HL-60 (cell line): ENCODE measurements at regions not wholly inside any gene's neighbourhood (a gene's known extent, or its start where the extent isn't known, plus 50 kb on each side); places are given as distances from the start of the nearest gene placed in this dataset.

Source experiments
- DNase-seq, 2 experiments: peaks; one replicate each; pipeline ENCODE4 v3.0.0-alpha.2; 2010 to 2020; ENCODE audit warnings: low read depth in 1 of 2, low spot score in 1 of 2
- H3K27ac ChIP-seq: fragments of 250-450 bp; sonication (Bioruptor Pico); replicated peaks from 2 replicates; pipeline ENCODE4 v1.5.1; 2020; ENCODE audit warnings: mild to moderate bottlenecking, moderate library complexity
- H3K27me3 ChIP-seq: fragments of 250-450 bp; sonication (Bioruptor Pico); 2 replicates; pipeline ENCODE4 v1.5.1; 2021; ENCODE audit warnings: mild to moderate bottlenecking, moderate library complexity; ENCODE audit not compliant: insufficient read depth, poor library complexity, severe bottlenecking
- H3K4me3 ChIP-seq: replicated peaks from 2 replicates; pipeline ENCODE4 v1.5.1; 2011; ENCODE audit warnings: mild to moderate bottlenecking, control low read depth, low read length; ENCODE audit not compliant: insufficient read depth
- CTCF ChIP-seq: IDR thresholded peaks from one replicate; pipeline ENCODE4 v1.5.1; 2011; ENCODE audit warnings: low read length, control low read depth, inconsistent platforms; ENCODE audit not compliant: insufficient read depth
- GABPA ChIP-seq: IDR thresholded peaks from 2 replicates; pipeline ENCODE4 v1.6.1; 2012; ENCODE audit warnings: low read depth
- POLR2AphosphoS5 ChIP-seq: IDR thresholded peaks from 2 replicates; pipeline ENCODE4 v1.6.1; 2012; ENCODE audit warnings: low read depth
- REST ChIP-seq: IDR thresholded peaks from 2 replicates; pipeline ENCODE4 v1.6.1; 2012; ENCODE audit warnings: low read depth; ENCODE audit not compliant: insufficient replicate concordance
- SPI1 ChIP-seq: IDR thresholded peaks from 2 replicates; pipeline ENCODE4 v1.6.1; 2012; ENCODE audit warnings: low read depth, mild to moderate bottlenecking, borderline replicate concordance

- H3K27ac ChIP-seq: no peak overlapping the region
- no peaks in the 10 kb centered on the region for H3K27me3 ChIP-seq
- no peak overlapping the region for H3K4me3 ChIP-seq
- no peak for TF ChIP-seq SPI1
- no peak for TF ChIP-seq REST
- no peak for TF ChIP-seq POLR2AphosphoS5
- no peak for TF ChIP-seq GABPA
- no peak for TF ChIP-seq CTCF
- no peak for DNase-seq
Measured at GRCh38 chr7:42414941-42415505, 178.0 kb upstream of the GLI3 start.

- no peak for DNase-seq
- Histone ChIP-seq H3K4me3 (no peak overlapping the region), H3K27me3 (no peaks in the 10 kb centered on the region), H3K27ac (no peak overlapping the region)
- no peak for TF ChIP-seq REST
- TF ChIP-seq SPI1: no peak
- no peak for TF ChIP-seq POLR2AphosphoS5
- no peak for TF ChIP-seq CTCF
- no peak for TF ChIP-seq GABPA
Measured at GRCh38 chr7:42414028-42414427, 177.0 kb upstream of the GLI3 start.

- Histone ChIP-seq H3K27ac (no peak overlapping the region), H3K4me3 (no peak overlapping the region), H3K27me3 (no peaks in the 10 kb centered on the region)
- no peak for TF ChIP-seq SPI1
- no peak for TF ChIP-seq REST
- no peak for TF ChIP-seq CTCF
- no peak for TF ChIP-seq GABPA
- no peak for TF ChIP-seq POLR2AphosphoS5
- no peak for DNase-seq
Measured at GRCh38 chr7:42409296-42409695, 172.3 kb upstream of the GLI3 start.
